SK-N-MC (cell line): ENCODE measurements at regions not wholly inside any gene's neighbourhood (a gene's known extent, or its start where the extent isn't known, plus 50 kb on each side); places are given as distances from the start of the nearest gene placed in this dataset.

Source experiments
- EZH2 ChIP-seq: fragments of 200-600 bp; sonication (generic); IDR thresholded peaks from one replicate; pipeline ENCODE4 v1.6.1; 2017; ENCODE audit warnings: antibody characterized with exemption
- POLR2AphosphoS5 ChIP-seq: IDR thresholded peaks from 2 replicates; pipeline ENCODE4 v1.6.1; 2012; ENCODE audit warnings: mild to moderate bottlenecking, low read depth, low read length, borderline replicate concordance

GRCh38 chrX:27254656-27255055 lies 208.5 kb downstream of the PPP4R3C start:
- no peak for TF ChIP-seq POLR2AphosphoS5
- no peak for TF ChIP-seq EZH2
